GM18511 (cell line): ENCODE measurements at regions not wholly inside any gene's neighbourhood (a gene's known extent, or its start where the extent isn't known, plus 50 kb on each side); places are given as distances from the start of the nearest gene placed in this dataset.

Experiments used
- ATAC-seq: cut with Tn5 transposase; IDR thresholded peaks from one replicate; pipeline ENCODE4 v1.9.1; 2021; ENCODE audit warnings: mild to moderate bottlenecking, moderate library complexity; ENCODE audit not compliant: unreplicated experiment

- ATAC-seq = no peak
Measured at GRCh38 chr14:98368221-98368620, 903.8 kb downstream of the BCL11B start.

- ATAC-seq = no peak
Measured at GRCh38 chr14:98368916-98369315, 903.1 kb downstream of the BCL11B start.

GRCh38 chr14:98369344-98369743 lies 902.7 kb downstream of the BCL11B start:
- no peak for ATAC-seq

- ATAC-seq = no peak
Measured at GRCh38 chr14:98370352-98370751, 901.6 kb downstream of the BCL11B start.

GRCh38 chr14:98371141-98371540 lies 900.9 kb downstream of the BCL11B start:
- no peak for ATAC-seq

DNA sequence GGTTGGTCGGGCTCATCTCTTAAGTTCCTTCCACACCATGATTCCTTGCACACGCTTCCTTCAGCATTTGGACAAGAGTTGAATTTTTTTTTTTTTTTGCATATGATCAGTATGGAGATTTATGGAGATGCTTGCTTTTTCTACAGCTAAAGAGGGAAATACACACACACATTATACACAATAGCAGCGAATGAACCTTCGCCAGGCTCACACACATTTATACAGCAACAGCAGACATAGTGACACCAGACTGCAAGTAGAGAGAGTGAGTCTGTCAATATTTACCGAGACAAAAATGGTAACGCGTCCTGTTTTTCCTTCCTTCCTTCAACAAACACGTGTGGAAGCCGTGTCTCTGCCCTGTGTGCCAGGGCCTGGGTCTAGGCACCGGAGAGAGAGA lies 897.9 kb downstream of the BCL11B start:
- ATAC-seq = no peak

GRCh38 chr14:98375566-98375965 lies 896.4 kb downstream of the BCL11B start:
- no peak for ATAC-seq

- ATAC-seq = no peak
Measured at GRCh38 chr14:98379830-98380229, 892.2 kb downstream of the BCL11B start.

GRCh38 chr14:98382662-98383061 lies 889.3 kb downstream of the BCL11B start:
- no peak for ATAC-seq

DNA sequence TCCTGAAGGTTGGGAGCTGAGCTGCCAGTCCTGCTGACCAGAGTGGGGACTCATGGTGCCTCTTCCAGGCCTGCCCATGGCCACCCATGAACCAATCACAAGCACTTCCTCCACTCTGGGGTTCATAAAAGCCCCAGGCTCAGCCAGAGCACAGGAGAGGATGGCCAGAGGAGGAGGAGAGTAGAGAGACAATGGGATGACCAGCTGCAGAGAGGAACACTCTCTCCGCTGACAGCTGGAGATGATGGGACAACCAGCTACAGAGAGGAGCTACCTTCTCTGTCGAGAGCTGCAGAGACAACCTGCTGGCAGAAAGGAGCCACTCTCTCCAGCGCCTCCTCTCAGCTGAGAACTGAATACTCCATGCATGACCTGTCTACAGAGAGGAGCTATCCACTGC lies 886.1 kb downstream of the BCL11B start:
- no peak for ATAC-seq

GRCh38 chr14:98391061-98391460 lies 880.9 kb downstream of the BCL11B start:
- ATAC-seq = no peak

DNA sequence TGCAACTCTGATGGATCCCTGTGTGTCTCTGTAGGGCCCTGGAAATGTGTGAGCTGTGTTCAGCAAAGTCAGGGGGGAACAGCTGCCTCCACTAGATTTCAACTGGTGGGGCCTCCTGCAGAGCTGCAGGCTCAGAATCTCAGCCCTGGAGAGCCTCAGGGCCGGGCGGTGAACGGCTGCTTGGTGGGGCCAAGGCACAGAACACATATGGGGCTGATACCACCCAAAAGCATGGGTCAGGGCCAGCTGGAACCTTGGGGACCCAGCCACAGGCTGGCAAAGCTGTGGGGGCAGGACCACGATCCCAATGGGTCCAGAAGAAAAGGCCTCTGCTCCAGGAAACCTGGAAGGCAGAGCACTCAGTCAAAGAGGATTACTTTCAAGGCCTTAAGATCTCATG lies 878.5 kb downstream of the BCL11B start:
- no peak for ATAC-seq

- ATAC-seq = no peak
Measured at GRCh38 chr14:98404811-98405210, 867.2 kb downstream of the BCL11B start.

DNA sequence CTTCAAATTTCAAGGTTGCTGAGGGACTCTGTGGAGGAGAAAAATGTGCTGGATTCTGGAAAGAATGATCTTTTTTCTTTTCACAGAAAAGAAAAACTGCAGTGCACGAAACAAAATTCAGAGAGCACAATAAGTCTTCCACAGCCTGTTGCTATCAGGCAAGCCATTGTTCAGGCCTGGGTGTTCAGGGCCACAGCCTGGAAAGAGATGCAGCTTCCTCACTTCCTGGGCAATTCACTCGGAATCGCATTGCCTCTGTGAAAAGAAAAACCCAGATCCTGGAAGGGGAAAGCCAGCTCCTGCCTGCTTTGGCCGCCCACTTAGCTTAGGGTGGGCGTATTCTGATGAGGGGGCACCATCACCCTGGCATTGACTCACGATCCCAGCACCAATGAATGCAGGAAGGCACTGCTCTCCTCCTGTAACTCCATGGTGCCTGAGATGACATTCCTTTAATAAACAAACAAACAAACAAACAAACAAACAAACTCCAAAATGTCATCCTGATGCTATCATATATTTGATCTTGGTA lies 863.9 kb downstream of the BCL11B start:
- no peak for ATAC-seq

DNA sequence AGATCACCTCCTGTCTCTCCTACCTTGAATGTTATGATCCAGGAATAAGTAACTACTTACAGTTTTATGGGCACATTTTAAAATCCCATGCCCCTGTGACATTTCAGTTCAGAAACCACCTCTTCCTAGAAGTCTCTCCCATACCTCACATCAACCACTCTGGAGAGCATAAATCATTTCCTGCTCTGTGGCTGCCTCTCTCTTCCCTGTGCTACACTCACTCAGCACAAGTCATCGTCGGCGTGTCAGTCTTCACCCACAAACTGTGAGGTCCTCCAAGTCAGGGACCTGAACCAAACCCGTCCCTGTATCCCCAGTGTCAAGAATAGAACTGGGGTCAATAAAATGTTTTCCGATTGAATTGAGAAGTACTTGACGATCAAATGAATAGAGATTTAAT lies 863.3 kb downstream of the BCL11B start:
- no peak for ATAC-seq

DNA sequence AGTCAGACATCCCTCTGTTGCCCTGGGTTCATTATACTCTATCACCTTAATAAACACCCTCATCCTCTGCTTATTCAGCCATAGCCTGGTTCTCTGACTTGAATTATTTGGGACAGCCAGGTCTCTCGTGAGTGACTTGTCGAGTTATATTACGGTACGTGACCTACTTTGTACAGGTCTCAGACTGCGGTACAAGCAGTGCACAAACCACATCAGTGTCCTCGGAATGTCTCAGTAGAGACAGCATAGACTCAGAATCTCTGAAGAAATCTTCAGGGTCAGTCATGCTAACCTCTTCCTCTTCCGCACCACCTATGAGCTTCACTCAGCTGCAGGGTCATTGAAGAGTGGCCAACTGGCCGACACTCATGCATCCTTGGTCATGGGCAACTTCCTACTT lies 860.8 kb downstream of the BCL11B start:
- no peak for ATAC-seq

- no peak for ATAC-seq
Measured at GRCh38 chr14:98412431-98412830, 859.6 kb downstream of the BCL11B start.

DNA sequence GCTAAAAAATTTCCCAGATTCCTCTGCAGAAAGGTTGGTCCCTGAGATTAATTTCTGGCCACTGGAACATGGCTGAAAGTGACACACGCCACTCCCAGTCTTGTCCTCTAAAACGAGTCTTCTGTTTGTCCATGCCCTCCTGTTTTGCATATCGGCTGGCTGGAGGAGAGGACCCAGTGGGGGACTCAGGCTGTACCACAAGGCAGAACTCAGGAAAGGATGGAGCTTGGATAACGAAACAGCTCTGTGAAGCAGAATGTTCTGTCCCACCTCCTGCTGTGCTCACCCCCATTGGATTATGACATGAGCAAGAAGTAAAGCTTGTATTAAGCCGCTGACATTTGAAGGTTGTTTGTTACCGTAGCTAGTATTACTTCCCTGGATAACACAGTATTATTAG lies 856.2 kb downstream of the BCL11B start:
- no peak for ATAC-seq

- no peak for ATAC-seq
Measured at GRCh38 chr14:98417001-98417400, 855.0 kb downstream of the BCL11B start.

DNA sequence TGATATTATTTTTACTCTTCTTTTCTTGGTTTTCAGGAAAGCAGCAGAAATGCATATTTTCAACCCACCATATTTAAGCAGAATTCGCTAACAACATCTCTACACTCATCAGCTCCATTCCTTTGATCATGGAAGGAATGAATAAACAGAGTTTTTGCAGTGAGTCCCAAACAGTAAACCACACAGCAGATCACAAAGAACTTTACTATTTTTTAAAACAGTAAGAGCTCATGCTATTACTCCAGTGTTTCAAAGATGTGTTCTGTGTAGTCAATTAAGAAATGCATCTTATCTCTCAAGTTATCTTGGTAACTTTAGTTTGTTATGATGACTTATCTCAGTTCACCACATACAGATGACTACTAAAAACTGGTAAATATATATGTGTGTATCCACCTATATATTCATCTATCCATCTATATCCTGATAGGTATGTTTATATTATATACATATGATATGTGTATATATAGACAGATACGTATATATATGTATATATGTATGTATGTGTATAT lies 843.5 kb downstream of the BCL11B start:
- ATAC-seq = no peak

- no peak for ATAC-seq
Measured at GRCh38 chr14:98433436-98433835, 838.6 kb downstream of the BCL11B start.

- no peak for ATAC-seq
Measured at GRCh38 chr14:98437113-98437512, 834.9 kb downstream of the BCL11B start.

GRCh38 chr14:98444077-98444476 lies 827.9 kb downstream of the BCL11B start:
- ATAC-seq = no peak
